Ammon's horn (tissue), 1 donor: ENCODE measurements at regions not wholly inside any gene's neighbourhood (a gene's known extent, or its start where the extent isn't known, plus 50 kb on each side); places are given as distances from the start of the nearest gene placed in this dataset.

Experiments used
- DNase-seq: peaks from one replicate; pipeline ENCODE4 v3.0.0-alpha.2; 2016; ENCODE audit warnings: low spot score

- no peak for DNase-seq
These were observed 74.1 kb upstream of the ARHGAP20 start for GRCh38 chr11:110786226-110786902.

DNA sequence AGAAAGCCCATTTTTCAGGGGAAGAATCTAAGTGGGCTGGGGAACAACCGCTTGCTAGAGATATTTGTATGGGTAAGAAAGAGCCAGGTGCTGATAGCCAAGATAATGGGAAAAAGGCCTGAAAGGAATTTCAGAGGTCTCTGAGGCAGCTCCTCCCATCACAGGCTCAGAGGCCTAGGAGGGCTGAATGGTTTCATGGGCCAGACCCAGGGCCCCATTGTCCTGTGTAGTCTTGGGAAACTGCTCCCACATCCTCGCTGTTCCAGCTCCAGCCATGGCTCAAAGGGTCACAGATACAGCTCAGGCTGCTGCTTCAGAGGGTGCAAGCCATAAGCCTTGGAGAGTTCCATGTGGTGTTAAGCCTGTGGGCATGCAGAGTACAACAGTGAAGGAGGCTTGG lies 73.2 kb upstream of the ARHGAP20 start:
- no peak for DNase-seq

DNA sequence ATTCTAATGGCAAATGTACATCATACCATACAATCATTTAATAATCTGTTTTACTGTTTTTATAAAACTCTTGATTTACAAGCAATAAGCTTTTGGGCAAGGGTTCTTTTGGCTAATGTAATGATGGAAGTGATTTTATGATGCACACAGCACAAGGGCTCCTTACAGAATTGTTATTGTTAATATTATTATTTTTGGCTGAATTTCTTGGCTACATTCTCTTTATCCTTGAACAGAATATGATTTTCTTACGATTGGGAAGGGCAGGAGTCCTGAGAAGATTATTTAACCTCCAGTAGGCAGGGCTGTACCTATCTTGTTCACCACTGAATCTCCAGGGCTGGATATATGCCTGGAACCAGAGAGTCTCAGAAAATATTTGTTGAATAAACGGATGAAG lies 70.4 kb upstream of the ARHGAP20 start:
- no peak for DNase-seq

GRCh38 chr11:110779108-110779507 lies 66.9 kb upstream of the ARHGAP20 start:
- no peak for DNase-seq

DNA sequence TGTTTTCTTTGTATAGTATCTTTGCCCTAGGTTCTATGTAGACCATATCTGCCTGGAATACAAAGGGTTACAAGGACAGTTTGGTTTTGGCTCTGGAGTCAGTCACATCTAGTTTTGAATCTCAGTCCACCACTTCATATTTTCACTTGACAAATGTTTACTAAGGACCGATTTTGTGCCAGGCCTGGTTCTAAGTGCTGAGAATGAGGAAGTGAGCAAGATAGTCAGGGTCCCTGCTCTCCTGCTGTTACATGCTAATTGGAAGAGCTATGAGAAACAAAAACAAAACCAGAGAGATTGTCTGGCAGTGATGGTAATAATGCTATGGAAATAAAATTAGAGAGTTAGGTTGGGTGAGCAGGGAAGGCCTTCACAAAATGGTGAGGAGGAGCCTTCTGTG lies 66.1 kb upstream of the ARHGAP20 start:
- peak; percentile 22 for DNase-seq

DNA sequence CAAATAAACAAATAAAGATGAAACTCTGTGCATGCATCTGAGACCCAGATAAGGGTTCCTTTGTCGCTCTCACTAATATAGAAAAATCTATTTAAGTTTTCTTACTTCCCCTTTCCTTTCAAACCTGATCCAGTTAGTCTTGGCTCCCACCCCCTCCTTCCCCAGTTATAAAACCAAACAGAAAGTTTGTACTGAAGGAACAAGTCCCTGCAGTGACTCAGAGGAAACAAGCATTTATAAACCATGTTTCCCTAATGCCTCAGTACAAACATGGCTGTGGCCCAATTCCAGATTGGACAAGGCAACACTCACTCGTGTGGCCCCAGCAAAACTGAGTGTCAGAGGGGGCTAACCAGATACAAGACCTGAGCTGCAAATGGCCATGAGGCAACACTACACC lies 65.5 kb upstream of the ARHGAP20 start:
- DNase-seq: peak; percentile 16

DNA sequence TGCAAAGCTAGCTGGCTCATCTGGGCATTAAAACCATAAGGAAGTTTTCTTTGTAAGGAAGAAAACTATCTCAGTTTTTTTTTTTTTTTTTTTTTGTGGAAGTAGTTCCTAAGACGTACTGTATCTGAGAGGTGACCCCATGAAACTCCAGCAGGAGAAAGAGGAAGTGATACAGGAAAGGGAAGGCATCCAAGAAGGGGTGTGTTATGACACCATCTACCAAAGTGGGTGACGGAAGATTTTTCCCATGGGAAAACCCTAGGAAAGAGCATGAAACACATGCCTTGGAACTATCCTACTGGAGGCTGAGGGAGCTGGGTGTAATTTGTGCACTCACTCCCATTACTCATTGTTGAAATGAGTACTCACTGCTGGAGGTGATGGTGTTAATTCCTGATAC lies 63.8 kb upstream of the ARHGAP20 start:
- no peak for DNase-seq

DNA sequence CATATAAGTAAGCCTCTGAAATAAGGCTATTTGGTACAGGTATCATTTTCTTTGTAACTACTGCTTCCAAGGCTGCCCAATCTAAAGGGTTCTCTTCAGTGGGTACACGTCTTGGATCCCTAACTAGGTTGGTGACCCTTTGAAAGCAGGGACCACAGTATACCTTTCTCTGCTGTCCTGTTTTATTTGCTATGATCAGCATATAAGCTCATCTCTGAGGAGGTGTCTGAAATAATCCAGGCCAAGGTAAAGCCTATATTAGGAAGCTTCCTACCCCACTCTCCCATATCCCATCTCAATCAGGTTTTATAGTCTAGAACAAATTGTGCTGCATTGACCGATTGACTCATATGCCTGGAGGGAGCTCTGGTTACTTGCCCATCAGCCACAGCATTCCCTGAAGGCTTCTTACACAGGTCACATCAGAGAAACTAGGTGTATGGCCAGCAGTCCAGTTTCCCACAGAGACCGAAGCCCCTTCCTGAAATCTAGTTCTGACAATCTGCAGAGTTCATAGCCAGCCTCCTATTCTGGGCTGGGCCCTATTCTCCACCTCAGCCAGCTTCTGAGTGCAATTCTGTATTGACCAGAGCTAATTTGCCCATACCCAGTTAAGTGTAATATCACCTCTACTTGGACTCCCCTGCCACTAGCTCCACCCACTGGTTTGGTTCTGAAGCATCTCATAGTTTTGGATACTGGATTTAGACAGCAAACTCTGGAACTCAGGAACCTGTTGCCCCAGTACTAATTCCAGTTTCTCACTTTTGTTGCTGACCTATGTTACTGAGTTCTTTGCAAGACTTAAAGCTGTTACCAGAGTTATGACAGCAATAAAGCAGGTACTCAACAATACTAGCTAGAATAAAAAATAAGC lies 62.1 kb upstream of the ARHGAP20 start:
- no peak for DNase-seq

DNA sequence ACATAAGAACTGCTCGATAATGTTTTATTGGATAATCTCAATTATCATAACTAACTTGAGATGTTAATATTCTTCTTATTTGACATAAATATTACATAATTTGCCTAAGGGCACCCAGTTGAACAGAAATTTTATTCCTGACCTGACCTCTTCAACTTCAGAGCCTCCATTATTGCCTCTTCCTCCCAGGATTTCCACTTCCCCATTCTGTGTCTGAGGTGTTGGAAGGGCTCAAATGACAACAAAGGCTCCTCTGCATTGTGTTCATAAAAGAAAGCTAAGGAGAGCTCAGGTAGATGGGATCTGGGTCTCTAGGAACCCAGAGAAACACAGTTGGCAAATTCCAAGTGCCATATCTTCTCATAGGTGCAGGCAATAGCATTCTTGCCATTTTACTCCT lies 61.2 kb upstream of the ARHGAP20 start:
- no peak for DNase-seq

DNA sequence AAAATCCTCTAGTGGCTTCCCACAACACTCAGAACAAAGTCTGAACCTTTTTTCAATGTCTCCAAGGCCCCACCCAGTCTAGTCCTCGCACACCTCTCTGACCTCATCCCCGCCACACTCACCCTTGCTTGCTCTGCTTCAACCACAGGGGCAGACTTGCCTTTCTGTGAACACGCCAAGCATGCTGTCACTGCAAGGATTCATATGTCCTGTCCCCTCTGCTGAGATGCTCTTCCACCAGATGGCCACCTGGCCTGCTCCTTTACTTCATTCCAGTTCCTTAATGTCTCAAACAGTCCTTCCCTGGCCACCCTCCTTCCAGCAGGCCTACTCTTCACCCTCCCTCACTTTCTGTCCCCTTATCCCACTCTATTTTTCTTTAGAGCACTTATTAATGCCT lies 60.6 kb upstream of the ARHGAP20 start:
- DNase-seq: no peak

- DNase-seq: no peak
These were observed 54.1 kb upstream of the ARHGAP20 start for GRCh38 chr11:110766316-110766715.

- DNase-seq: no peak
These were observed 52.2 kb upstream of the ARHGAP20 start for GRCh38 chr11:110764485-110764884.

- DNase-seq: peak; percentile 6
These were observed 51.2 kb upstream of the ARHGAP20 start for GRCh38 chr11:110763249-110764011.

DNA sequence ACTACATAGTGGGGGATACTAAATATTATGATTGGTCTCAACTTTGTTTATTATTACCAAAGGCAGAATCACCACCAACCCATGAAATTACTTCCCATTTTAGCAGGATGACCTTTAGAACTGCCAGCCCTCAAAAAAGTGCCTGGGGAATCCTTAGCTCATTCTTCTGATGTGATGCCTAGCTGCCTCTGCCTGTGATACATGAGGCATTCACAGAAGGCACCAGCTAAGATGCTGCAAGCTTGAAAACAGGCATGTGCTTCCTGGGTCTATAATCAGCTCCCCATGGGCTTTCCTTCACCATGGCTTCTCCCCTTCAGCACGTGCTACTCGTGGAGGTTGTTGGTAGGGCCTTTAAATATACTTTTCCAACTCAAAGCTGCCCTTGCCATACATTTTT lies 50.4 kb upstream of the ARHGAP20 start:
- no peak for DNase-seq
